GM21576 (cell line): ENCODE measurements at regions not wholly inside any gene's neighbourhood (a gene's known extent, or its start where the extent isn't known, plus 50 kb on each side); places are given as distances from the start of the nearest gene placed in this dataset.
"Not testable (repeated sequence)": the region's sequence is repeated elsewhere in the genome, so short reads cannot be mapped to it uniquely, and the experiment has no call there.

Experiments
- ATAC-seq: cut with Tn5 transposase; IDR thresholded peaks from one replicate; pipeline ENCODE4 v1.9.1; 2021; ENCODE audit warnings: mild to moderate bottlenecking, moderate library complexity; ENCODE audit not compliant: unreplicated experiment

DNA sequence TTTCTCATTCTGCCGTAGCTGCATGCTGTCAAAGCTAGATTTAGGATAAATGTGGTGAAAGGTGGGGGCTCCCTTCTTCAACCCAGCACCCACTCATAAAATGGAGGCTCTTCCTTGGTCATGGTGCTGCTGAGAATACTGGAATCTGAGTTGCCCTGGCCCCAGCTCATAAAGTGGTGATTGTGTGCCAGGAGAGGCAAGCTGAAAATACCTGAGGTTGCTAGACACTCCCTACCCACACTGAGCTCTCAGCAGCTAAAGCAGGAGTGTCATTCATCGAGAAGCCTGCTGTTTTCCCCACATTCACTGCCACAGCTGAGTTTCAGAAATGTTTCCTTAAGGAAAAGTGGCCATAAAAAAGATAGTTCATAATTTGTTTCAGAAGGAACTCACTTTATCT is 297.1 kb upstream of the RBMS1 start:
- ATAC-seq: no peak

DNA sequence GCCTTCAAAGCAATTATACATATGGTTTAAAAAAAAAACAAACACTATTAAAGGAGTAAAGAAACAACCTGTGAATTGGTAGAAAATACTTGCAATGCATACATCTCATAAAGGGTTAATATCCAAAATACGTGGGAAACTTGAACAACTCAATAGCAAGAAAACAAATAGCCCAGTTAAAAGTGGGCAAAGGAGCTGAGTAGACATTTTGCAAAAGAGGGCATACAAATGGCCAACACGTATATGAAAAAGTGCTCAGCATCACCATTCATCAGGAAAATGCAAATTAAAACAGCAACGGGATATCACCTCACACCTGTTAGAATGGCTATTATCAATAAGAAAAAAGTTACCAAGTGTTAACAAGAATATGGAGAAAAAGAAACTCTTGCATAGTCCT is 298.3 kb upstream of the RBMS1 start:
- ATAC-seq: no peak

DNA sequence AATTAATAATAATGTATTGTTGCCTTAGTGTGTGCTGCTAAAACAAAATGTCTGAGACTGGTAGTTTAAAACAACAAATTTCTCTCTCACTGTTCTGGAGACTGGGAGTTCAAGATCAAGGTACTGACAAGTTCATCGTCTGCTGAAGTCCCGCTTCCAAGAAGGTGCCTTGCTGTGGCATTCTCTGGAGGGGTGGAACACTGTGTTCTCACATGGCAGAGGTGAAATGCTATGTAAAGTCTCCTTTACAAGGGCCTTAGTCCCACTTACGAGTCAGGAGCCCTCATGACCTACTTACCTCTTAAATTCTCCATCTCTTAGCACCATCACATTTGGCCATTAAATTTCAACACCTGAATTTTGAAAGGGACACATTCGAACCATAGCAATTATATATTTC is 299.2 kb upstream of the RBMS1 start:
- ATAC-seq: no peak

DNA sequence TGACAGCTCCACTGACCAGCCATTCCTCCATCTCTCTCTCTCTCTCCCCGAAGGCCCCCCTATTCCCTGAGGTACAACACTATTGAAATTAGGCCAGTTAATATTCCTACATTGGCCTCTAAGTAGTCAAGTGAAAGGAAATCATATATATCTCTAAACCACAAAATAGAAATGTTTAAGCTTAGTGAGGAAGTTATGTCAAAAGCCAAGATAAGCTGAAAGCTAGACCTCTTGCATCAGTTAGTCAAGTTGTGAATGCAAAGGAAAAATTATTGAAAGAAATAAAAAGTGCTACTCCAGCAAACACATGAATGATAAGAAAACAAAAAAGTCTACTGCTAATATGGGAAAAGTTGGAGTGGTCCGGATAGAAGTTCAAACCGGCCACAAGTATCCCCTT is 301.3 kb upstream of the RBMS1 start:
- no peak for ATAC-seq

DNA sequence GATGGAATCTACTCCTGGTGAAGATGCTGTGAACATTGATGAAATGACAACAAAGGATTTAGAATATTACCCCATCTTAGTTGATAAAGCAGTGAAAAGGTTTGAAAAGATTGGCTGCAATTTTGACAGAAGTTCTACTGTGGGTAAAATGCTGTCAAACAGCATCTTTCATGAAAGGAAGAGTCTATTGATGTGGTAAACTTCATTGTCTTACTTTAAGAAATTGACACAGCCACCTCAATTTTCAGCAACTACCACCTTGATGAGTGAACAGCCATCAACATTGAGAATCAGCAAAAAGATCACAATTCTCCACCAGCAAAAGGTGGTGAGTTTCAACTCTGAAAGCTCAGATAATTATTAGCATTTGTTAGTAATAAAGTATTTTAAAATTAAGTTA is 310.3 kb upstream of the RBMS1 start:
- no peak for ATAC-seq

DNA sequence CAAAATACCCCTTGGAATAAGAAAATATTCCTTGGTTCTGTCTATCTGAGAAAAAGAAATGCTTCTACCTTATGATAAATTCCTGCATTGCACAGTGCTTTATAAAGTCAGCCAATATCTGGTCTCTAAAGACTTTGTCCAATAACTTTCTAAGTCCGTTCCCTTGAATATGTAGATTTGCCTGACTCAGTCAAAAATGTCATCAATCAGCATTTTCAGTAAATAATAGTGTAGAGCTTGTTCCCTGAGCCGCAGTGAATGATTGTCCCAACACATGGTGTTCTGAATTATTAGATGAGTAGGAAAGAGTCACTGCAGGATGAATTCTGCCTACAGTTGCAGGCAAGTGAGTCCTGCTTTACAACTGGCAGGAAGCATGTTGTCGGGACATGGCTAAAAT is 316.8 kb upstream of the RBMS1 start:
- ATAC-seq: no peak

DNA sequence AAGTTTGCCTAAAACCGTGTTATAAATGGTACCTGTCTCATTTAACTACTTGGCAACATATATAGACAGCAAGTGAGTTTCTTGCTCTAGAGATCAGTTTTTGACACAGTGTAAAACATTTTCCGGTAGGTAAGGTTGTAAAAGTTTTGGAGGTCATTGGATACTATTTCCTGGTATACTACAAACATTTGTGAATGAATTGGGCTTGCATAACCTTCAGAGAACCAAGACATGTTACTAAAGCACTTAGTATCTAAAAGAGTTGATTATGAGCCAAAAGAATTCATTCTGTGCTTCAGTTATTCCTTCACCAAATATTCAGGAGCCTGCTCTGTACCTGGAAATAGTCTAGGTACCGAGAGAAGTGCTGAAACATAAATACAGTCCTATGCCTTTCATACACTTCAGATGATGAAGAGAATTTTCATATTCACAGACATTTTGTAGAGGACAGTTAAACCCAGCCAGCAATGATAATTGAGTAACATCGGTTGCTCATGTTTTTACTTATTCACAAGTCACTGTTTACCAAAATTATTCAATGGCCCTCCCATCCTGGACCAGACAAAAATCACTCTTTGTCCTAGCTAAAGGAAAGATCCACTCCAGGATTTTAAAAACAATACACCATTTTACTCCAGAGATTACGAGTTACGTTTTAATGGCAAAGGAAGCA is 319.4 kb upstream of the RBMS1 start:
- no peak for ATAC-seq

DNA sequence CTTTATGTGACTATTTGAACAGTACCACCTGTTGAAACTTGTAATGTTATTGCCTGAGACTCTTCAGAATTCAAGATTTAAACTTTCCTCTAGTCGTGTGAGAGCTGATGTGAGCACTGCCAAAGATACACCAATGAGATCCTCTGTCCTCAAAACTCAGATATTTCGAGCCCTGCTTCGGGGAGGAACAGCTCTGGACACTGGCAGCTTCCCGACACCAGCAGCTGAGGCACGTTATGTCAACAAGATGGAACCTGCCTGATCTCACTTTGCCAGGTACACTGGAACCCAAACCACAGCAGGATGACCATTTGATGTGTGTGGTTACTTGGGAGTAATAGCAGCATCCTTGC is 319.9 kb upstream of the RBMS1 start:
- no peak for ATAC-seq

DNA sequence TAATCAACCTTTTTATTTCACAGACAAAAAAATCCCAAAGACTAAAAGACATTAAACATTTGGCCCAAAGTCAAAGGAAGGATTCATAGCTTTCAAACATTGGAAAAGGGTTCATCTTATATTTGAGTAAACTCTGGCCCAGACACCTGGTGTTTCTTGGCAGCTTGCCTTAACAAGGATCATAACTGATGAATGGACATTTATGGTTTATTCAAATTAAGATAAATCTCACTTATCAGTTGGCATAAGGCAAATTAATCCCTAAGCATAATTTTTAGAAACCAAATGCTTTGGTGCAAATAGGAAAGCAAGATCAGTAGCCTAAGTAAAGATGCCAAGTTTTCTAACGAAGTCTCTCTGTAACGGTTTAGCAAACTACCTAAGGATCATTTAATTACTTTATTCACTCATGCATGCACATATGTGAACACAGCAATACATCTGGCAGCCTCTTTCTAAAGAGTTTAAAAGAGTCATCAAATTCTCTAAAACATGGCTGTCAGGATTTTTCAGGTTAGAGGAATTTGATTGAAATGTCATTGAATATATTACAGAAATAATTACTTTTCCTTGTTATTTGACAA is 323.4 kb upstream of the RBMS1 start:
- ATAC-seq: no peak

DNA sequence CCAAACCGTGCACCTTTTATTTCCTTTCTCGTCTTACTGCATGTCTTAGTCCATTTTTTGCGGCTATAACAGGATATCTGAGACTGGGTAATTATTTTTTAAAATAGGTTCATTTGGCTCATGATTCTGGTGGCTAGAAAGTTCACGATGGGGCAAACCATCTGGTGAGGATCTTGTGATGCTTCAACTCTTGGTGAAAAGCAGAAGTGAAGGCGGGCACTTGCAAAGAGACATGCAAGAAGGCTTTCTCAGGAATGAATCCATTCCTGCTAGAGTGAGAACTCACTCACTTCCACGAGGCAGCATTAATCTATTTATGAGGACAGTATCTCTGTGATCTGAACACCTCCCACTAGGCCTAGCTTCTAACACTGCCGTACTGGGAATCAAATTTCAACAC is 327.1 kb upstream of the RBMS1 start:
- ATAC-seq: no peak

DNA sequence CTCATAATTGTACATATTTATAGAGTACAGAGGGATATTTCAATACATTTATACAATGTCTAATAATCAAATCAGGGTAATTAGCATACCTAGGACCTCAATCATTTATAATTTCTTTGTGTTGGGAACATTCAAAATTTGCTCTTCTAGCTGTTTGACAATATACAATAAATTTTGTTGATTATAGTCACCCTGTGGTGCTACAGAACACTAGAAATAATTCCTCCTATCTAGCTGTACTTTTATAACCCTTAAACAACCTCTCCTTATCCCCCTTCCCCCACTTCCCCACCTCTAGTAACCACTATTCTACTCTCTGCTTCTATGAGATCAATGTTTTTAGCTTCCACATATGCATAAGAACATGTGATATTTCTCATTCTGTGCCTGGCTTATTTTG is 328.4 kb upstream of the RBMS1 start:
- no peak for ATAC-seq

DNA sequence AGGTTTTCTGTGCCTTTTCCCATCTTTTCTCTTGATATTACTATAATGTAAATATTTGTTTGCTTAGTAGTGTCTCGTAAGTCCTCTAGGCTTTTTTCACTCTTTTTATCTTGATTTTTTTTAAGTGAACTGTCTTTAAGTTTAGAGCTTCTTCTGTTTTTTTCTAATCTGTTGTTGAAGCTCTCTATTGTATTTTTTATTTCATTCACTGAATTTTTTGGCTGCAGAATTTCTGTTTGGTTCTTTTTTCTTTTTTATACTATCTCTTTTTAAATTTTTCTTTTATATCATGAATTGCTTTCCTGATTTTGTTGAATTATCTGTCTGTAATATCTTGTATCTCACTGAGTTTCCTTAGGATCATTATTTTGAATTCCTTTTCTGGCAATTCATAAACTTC is 331.8 kb upstream of the RBMS1 start:
- no peak for ATAC-seq

DNA sequence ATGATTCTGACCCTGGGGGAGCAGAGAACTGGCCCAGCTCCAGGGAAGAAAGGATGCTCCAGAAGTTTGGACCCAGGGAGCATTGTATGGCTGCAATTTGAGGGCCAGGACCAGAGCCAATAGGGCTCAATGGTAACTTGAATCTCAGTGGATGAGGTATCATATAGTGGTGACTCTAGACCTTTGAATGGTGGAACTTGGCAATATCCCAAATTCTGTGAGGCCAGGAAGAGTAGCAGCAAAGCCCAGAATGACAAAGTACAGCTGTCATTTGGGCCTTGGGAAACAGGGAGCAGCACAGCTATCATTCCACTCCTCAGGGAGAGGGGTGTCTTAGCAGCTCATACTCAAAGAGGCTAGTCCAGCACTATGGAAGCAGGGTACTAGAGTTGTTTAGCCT is 332.9 kb upstream of the RBMS1 start:
- no peak for ATAC-seq

DNA sequence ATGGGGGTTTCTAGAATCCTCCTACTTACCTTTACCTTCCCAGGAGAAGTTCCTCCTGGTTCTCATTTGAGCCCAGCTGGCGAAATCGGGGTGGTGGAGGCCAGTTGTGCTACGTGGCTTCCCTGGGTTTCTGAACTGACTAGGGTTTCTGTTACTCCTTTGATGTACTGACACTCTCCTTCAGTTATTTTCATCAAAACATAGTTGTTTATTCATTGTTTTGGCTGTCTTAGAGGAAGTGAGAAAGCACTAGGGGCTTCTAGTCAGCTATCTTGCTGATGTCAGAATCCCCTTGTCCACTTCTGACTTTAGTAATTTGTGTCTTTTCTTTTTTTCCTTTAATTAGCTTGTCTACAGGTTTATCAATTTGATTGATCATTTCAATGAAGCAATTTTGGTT is 332.2 kb upstream of the TANK start:
- no peak for ATAC-seq

DNA sequence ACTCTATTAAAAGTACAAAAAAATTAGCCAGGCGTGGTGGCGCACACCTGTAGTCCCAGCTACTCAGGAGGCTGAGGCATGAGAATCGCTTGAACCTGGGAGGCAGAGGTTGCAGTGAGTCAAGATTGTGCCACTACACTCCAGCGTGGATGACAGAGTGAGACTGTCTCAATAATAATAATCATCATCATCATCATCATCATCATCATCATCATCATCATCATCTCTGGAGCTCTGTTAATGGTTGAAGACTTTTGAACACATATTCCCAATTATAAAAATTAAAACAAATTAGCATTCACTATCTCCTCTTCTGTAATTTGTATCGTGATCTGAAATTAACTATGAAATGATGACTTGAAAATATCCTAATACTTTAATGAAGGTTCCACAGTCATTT is 327.8 kb upstream of the TANK start:
- ATAC-seq: not testable (repeated sequence)

DNA sequence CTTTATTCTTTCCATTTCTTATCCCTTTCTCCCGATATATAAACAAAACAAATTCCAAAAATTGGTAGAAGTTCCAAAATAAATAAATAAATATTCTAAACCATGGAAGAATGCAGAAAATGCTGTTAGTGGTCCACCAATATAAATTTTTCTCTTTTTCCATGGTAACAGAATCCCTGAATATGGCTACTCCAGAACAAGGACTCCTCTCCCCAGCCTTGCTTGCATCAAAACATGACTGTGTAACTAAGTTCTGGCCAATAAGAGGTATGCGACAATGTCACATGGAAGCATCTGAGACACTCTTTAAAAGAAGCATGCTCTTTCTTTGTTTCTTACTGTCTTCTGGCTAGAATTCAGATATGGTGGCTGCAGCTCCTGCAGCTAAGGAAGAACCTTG is 325.1 kb upstream of the TANK start:
- no peak for ATAC-seq

DNA sequence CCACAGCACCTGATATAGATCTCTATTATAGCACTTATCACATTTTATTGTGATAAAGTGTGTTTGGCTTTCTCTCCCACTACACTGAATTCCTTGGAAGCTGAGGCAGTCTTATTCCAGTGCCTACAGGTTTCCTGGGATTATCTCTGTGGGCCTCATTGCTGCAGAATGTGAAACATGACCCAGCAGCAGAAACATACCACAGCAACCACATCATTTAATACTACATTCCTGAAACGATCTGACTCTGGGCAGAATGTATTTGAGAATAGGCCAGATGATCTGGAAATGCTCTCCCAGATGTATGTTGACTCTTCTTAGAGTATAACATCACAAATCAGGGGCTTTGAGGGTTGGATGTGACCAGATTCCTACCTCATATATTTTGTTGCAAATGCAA is 323.5 kb upstream of the TANK start:
- ATAC-seq: no peak

DNA sequence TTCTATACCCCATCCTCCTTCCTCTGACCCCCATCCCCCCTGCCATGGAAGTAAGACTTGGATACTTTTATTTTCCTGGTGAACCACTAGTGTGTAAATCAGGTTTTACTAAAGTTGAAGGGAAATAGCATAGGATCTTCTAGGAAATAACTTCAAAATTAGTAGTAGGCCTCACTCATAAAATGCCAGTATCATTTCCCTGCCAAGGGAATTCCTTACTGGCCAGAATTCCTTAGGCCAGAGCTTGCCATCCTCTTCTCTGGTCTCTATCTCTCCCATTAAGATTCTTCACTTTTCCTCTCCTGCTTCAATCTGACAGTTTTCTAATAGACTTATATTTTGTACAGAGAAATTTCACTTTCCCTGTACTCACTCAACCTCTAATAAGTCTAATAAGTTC is 322.8 kb upstream of the TANK start:
- ATAC-seq: no peak

DNA sequence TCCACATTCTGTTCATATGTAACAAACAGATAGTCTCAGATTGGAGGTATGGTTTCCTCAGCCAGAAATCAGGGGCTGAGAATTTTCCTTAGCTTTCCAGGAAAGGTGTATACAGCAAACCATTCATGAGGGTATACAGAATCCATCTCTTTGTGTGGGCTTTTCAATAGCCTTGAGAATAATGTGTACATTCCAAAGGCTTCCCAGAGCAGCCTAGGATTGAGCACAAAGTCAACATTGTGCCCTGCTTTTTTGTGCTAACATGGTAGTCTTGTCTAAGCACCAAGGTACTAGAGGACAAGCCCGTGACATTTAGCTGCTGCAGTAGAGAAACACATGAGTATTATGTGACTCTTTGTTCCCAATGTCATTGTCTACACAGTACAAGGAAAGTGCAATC is 322.1 kb upstream of the TANK start:
- ATAC-seq: no peak

DNA sequence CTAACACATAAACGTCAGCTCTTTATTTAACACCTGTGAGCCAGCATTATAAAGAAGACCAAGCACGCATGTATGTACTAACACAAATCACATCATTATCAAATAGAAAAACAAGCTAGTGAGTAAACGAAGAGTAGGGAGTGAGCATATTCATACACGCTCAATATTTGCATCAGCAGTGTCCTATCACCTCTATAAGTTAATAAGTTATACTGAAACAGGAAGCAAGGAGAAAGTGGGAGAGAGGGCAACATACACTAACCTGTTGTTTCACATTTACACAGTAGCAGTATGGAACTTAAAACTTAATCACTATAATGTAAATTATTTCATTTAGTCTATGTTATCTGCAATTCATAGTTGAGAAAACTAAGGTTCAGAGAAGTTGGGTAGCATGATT is 321.5 kb upstream of the TANK start:
- no peak for ATAC-seq

DNA sequence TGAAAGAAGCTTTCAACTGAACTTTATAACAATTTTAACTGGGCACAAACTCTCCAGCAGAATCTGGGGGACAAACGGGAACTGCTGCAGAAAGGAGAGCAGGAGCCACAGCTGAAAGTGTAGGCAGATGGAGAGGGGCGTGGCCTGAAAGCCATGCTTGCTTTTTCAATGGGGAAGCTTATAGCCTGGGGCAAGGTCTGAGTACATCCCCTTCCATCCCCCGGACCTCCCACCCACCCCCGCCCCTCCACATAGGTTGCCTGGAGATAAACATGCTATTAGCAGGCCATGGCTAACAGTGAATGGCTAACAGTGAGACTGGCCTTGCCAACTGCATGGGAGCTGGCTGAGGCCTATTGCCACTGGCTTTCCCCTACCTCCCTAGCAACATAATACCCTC is 317.9 kb upstream of the TANK start:
- ATAC-seq: no peak

DNA sequence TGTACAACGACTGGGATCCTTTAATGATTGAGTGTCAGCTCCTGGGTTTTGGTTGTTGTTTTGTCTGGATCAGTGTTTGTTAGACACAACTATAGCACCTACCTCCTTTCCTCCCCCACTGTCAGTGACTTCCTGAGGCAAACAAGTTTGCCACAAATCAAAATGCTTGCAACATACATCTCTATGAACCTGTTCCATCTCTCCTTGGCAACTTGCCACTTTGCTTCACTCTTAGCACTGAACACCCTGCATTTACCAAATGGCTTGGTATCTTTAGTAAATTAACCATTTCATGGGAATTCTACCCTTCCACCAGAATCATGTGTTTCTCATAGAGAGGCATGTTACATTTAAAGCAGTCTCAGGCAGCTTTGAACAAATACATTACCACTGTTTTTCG is 301.1 kb upstream of the TANK start:
- no peak for ATAC-seq

DNA sequence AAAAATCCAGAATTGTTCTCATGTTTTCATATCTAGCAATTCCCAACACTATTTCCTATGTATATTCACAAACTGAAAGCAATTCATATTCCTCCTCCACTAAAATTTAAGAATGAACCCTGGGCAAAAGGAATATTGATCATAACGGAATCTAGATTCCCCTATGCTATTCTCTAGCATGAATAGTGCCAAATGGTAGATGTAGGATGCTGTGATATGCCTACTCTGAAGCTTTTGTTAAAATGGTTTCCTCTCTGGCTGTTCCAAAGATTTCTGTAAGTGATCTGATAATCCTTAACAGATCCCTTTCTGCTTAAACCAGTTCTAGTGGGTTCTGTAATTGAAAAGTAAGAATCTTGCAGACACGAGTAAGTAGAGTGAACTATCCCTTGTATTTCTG is 298.0 kb upstream of the TANK start:
- ATAC-seq: no peak
